DOHH2 (cell line): ENCODE measurements at regions not wholly inside any gene's neighbourhood (a gene's known extent, or its start where the extent isn't known, plus 50 kb on each side); places are given as distances from the start of the nearest gene placed in this dataset.

Experiments
- H3F3A ChIP-seq: fragments of 200-600 bp; sonication (generic), shearing (Covaris generic); 2 replicates; pipeline ENCODE4 v1.6.0; 2016; ENCODE audit warnings: antibody characterized with exemption, mild to moderate bottlenecking; ENCODE audit not compliant: control insufficient read depth, insufficient read depth
- H3K27ac ChIP-seq: fragments of 200-600 bp; sonication (generic); 2 replicates; pipeline ENCODE4 v1.5.1; 2014; ENCODE audit warnings: low read depth, mild to moderate bottlenecking, low read length, moderate library complexity
- H3K27me3 ChIP-seq: fragments of 200-600 bp; sonication (generic); 2 replicates; pipeline ENCODE4 v1.6.1; 2014; ENCODE audit warnings: mild to moderate bottlenecking, low read length, mixed read lengths; ENCODE audit not compliant: control insufficient read depth
- H3K36me3 ChIP-seq: fragments of 200-600 bp; sonication (generic); 2 replicates; pipeline ENCODE4 v1.6.1; 2014; ENCODE audit warnings: mild to moderate bottlenecking, low read length, moderate library complexity, mixed read lengths; ENCODE audit not compliant: control insufficient read depth
- H3K4me1 ChIP-seq: fragments of 200-600 bp; sonication (generic); 2 replicates; pipeline ENCODE4 v1.6.1; 2014; ENCODE audit warnings: mild to moderate bottlenecking, low read length, mixed read lengths; ENCODE audit not compliant: control insufficient read depth
- H3K4me2 ChIP-seq: fragments of 200-600 bp; sonication (generic); 2 replicates; pipeline ENCODE4 v1.6.0; 2014; ENCODE audit warnings: mild to moderate bottlenecking, low read length, moderate library complexity
- H3K4me3 ChIP-seq: fragments of 200-600 bp; sonication (generic); 2 replicates; pipeline ENCODE4 v1.5.1; 2014; ENCODE audit warnings: mild to moderate bottlenecking, low read length, mixed read lengths
- H3K79me2 ChIP-seq: fragments of 200-600 bp; sonication (generic); 2 replicates; pipeline ENCODE4 v1.6.1; 2014; ENCODE audit warnings: mild to moderate bottlenecking, low read length, mixed read lengths; ENCODE audit not compliant: control insufficient read depth
- H3K9me2 ChIP-seq: fragments of 200-600 bp; sonication (generic); replicated peaks from 2 replicates; pipeline ENCODE4 v1.6.1; 2014; ENCODE audit warnings: mild to moderate bottlenecking, low read length, mixed read lengths; ENCODE audit not compliant: control insufficient read depth
- H3K9me3 ChIP-seq: fragments of 200-600 bp; sonication (generic); 2 replicates; pipeline ENCODE4 v1.6.1; 2014; ENCODE audit warnings: antibody characterized with exemption, low read length, mixed read lengths; ENCODE audit not compliant: control insufficient read depth, insufficient read depth
- H4K20me1 ChIP-seq: fragments of 200-600 bp; sonication (generic); 2 replicates; pipeline ENCODE4 v1.6.0; 2014; ENCODE audit warnings: low read depth, mild to moderate bottlenecking, antibody characterized with exemption, low read length, moderate library complexity; ENCODE audit not compliant: control insufficient read depth, insufficient read depth
- EZH2phosphoT487 ChIP-seq: fragments of 200-600 bp; sonication (generic); IDR thresholded peaks from 2 replicates; pipeline ENCODE4 v1.6.1; 2017; ENCODE audit warnings: borderline replicate concordance, mild to moderate bottlenecking, antibody characterized with exemption, low read length, moderate library complexity, mixed read lengths
- TF ChIP-seq, protein P1 (sequence below): fragments of 200-600 bp; sonication (generic); IDR thresholded peaks from one replicate; pipeline ENCODE4 v1.5.1; 2014; ENCODE audit warnings: antibody characterized with exemption, mild to moderate bottlenecking, low read depth, low read length; ENCODE audit not compliant: poor library complexity, severe bottlenecking

DNA sequence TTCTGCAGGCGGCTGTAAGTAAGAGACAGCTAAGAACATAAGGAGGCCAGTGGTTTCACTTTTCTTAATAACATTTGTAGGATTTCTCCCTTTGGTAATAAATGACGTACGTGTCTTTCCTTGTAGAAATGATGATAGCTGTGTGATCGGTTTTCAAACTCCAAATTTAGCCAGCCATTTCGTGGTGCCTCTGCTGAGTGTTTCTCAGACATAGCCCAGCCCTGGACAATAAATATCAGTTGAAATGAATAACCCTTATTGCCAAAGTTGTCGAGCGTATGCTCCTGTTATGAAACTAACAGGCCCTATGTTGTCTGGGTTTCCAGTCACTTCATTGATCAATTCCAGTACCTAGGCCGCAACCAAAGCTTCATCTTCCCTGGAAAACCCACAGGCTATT lies 75.0 kb upstream of the MSX2 start:
- Histone ChIP-seq H3K36me3 (no peaks in the 10 kb centered on the region), H3K4me1 (no peaks in the 10 kb centered on the region), H3K27ac (no peak overlapping the region), H3K4me3 (no peak overlapping the region), H3F3A (no peaks in the 10 kb centered on the region), H3K9me2 (no peaks in the 10 kb centered on the region), H3K27me3 (no peaks in the 10 kb centered on the region), H4K20me1 (no peaks in the 10 kb centered on the region), H3K4me2 (no peak overlapping the region), H3K9me3 (no peaks in the 10 kb centered on the region), H3K79me2 (no peaks in the 10 kb centered on the region)
- TF ChIP-seq, protein P1, sequence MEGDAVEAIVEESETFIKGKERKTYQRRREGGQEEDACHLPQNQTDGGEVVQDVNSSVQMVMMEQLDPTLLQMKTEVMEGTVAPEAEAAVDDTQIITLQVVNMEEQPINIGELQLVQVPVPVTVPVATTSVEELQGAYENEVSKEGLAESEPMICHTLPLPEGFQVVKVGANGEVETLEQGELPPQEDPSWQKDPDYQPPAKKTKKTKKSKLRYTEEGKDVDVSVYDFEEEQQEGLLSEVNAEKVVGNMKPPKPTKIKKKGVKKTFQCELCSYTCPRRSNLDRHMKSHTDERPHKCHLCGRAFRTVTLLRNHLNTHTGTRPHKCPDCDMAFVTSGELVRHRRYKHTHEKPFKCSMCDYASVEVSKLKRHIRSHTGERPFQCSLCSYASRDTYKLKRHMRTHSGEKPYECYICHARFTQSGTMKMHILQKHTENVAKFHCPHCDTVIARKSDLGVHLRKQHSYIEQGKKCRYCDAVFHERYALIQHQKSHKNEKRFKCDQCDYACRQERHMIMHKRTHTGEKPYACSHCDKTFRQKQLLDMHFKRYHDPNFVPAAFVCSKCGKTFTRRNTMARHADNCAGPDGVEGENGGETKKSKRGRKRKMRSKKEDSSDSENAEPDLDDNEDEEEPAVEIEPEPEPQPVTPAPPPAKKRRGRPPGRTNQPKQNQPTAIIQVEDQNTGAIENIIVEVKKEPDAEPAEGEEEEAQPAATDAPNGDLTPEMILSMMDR, result no peak
- TF ChIP-seq EZH2phosphoT487, result no peak

DNA sequence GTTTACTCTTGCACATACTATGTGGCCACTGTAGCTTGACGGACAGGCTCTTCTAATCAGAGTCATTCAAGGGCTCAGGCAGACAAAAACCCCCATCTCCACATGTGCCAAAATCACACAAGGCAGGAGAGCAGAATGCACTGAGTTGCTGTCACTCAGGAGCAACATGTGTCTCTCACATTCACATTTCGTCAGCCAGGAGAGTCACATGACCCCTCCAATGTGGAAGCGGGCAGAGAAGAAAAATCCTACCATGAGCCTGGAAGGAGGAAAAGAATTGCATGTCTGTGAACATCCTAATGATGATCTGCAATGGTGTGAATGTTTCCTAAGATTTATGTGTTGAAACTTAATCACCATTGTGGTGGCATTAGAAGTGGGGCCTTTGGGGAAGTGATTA lies 69.9 kb upstream of the MSX2 start:
- H3F3A ChIP-seq, result no peaks in the 10 kb centered on the region
- H3K9me2 ChIP-seq, result no peaks in the 10 kb centered on the region
- no peak overlapping the region for H3K4me2 ChIP-seq
- no peaks in the 10 kb centered on the region for H4K20me1 ChIP-seq
- H3K27me3 ChIP-seq, result 0 out of 2 replicates have a peak, but pooled peaks cover 3% of the 10 kb centered on the region
- H3K79me2 ChIP-seq, result no peaks in the 10 kb centered on the region
- H3K9me3 ChIP-seq, result no peaks in the 10 kb centered on the region
- H3K36me3 ChIP-seq, result no peaks in the 10 kb centered on the region
- no peaks in the 10 kb centered on the region for H3K4me1 ChIP-seq
- no peak for TF ChIP-seq EZH2phosphoT487
- TF ChIP-seq, protein P1, result no peak
- no peak overlapping the region for H3K4me3 ChIP-seq
- H3K27ac ChIP-seq, result no peak overlapping the region

DNA sequence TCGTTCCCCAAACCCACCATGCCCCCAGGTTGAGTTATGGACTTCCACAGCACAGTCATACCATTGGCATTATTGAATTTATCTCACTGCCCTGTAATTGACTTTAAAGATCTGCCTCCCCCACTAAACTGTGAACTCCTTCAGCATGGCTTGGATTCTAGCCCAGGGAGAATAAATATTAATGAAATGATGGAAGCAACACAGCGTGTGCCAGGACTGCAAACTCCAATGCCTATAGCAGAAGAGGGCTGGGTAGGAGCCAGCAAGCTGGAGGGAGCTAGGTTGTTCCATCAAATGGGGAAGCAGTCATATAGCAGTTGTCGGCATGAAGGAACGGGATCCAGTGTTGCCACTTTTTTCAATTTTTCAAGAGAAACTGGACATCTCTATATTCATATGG lies 69.0 kb upstream of the MSX2 start:
- Histone ChIP-seq H3K27ac (no peak overlapping the region), H3K79me2 (no peaks in the 10 kb centered on the region), H3K4me1 (no peaks in the 10 kb centered on the region), H3F3A (no peaks in the 10 kb centered on the region), H3K4me3 (no peak overlapping the region), H3K27me3 (0 out of 2 replicates have a peak, but pooled peaks cover 3% of the 10 kb centered on the region), H3K9me2 (no peaks in the 10 kb centered on the region), H3K4me2 (no peak overlapping the region), H3K36me3 (no peaks in the 10 kb centered on the region), H4K20me1 (no peaks in the 10 kb centered on the region), H3K9me3 (no peaks in the 10 kb centered on the region)
- TF ChIP-seq EZH2phosphoT487, result no peak
- TF ChIP-seq, protein P1, result no peak
